Sigmoid colon (tissue), 3 donors: ENCODE measurements at regions not wholly inside any gene's neighbourhood (a gene's known extent, or its start where the extent isn't known, plus 50 kb on each side); places are given as distances from the start of the nearest gene placed in this dataset.

Experiments
- CTCF ChIP-seq, 4 experiments: fragments of 450-650 bp in 3 of 4; fragments of 200-600 bp in 1 of 4; IDR thresholded peaks; one replicate each; pipeline ENCODE4 v1.5.1; 2016 to 2019; ENCODE audit warnings: antibody characterized with exemption in 4 of 4, mild to moderate bottlenecking in 3 of 4, moderate library complexity in 2 of 4
- POLR2A ChIP-seq, 2 donors: fragments of 450-650 bp; IDR thresholded peaks; one replicate each; pipeline ENCODE4 v1.6.1; 2016; ENCODE audit warnings: antibody characterized with exemption in 2 of 2, mild to moderate bottlenecking in 2 of 2, moderate library complexity in 2 of 2

DNA sequence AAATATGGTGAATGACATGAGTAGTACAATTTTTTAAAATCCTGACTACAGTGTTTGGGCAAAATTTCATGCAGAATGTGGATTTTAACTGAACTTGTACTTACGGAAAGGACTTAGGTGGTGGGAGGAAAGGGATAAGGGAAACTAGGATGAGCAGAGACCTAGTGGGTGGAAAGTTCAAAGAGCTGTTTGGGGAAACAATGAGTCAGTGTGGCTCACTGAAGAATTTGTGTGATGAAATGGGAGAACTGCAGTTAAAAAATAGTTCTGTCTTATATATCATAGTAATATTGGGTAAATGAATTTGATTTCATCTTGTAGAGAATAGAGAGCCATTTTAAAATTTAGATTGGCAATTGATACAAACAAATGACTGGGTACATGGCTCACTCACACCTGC is 220.1 kb upstream of the CTAGE1 start:
- no peak for TF ChIP-seq CTCF (IDR thresholded peaks at IDR 0.05)
- TF ChIP-seq POLR2A (IDR thresholded peaks at IDR 0.05), result no peak
